Astrocyte (in vitro differentiated cells and primary cell): ENCODE measurements at regions not wholly inside any gene's neighbourhood (a gene's known extent, or its start where the extent isn't known, plus 50 kb on each side); places are given as distances from the start of the nearest gene placed in this dataset.

Source experiments
- DNase-seq: peaks from one replicate; pipeline ENCODE4 v3.0.0-alpha.2; 2010; ENCODE audit warnings: low read depth
- FAIRE-seq: peaks from 2 replicates; lab custom pipeline; 2011; peaks lifted over from hg19 to GRCh38; lab: Jason Lieb, UNC
- H2AFZ ChIP-seq: 2 replicates; pipeline ENCODE4 v1.6.0; 2012; ENCODE audit warnings: low read depth, low read length, inconsistent platforms
- H3K27ac ChIP-seq: 2 replicates; pipeline ENCODE4 v1.5.1; 2011; ENCODE audit warnings: low read depth, low read length, inconsistent platforms
- H3K27me3 ChIP-seq: 2 replicates; pipeline ENCODE4 v1.6.0; 2011; ENCODE audit warnings: low read length, inconsistent platforms; ENCODE audit not compliant: insufficient read depth
- H3K36me3 ChIP-seq: 2 replicates; pipeline ENCODE4 v1.5.1; 2011; ENCODE audit warnings: low read length, inconsistent platforms; ENCODE audit not compliant: insufficient read depth
- H3K4me1 ChIP-seq: 2 replicates; pipeline ENCODE4 v1.5.1; 2011; ENCODE audit warnings: low read length, inconsistent platforms; ENCODE audit not compliant: insufficient read depth
- H3K4me2 ChIP-seq: 2 replicates; pipeline ENCODE4 v1.6.0; 2012; ENCODE audit warnings: low read length, inconsistent platforms
- H3K4me3 ChIP-seq: 2 replicates; pipeline ENCODE4 v1.5.1; 2011; ENCODE audit warnings: low read depth, mild to moderate bottlenecking, low read length, inconsistent platforms; ENCODE audit not compliant: insufficient read depth
- H3K79me2 ChIP-seq: 2 replicates; pipeline ENCODE4 v1.6.0; 2012; ENCODE audit warnings: mild to moderate bottlenecking, low read length, inconsistent platforms; ENCODE audit not compliant: insufficient read depth
- H3K9ac ChIP-seq: 2 replicates; pipeline ENCODE4 v1.6.0; 2012; ENCODE audit warnings: mild to moderate bottlenecking, low read length, inconsistent platforms
- H3K9me3 ChIP-seq: 2 replicates; pipeline ENCODE4 v1.5.1; 2012; ENCODE audit warnings: low read depth, mild to moderate bottlenecking, low read length, inconsistent platforms; ENCODE audit not compliant: insufficient read depth
- H4K20me1 ChIP-seq: 2 replicates; pipeline ENCODE4 v1.6.0; 2012; ENCODE audit warnings: low read length, inconsistent platforms; ENCODE audit not compliant: insufficient read depth
- H3K27ac Mint-ChIP-seq: one replicate; pipeline ENCODE4 v1.8.0; 2021; ENCODE audit warnings: mild to moderate bottlenecking, mixed read lengths; ENCODE audit not compliant: unreplicated experiment
- H3K27me3 Mint-ChIP-seq: one replicate; pipeline ENCODE4 v1.8.0; 2021; ENCODE audit warnings: low read depth, mixed read lengths; ENCODE audit not compliant: unreplicated experiment
- H3K36me3 Mint-ChIP-seq: one replicate; pipeline ENCODE4 v1.8.0; 2021; ENCODE audit warnings: low read depth, mixed read lengths; ENCODE audit not compliant: unreplicated experiment
- H3K4me1 Mint-ChIP-seq: one replicate; pipeline ENCODE4 v1.8.0; 2021; ENCODE audit warnings: low read depth, mixed read lengths; ENCODE audit not compliant: unreplicated experiment
- H3K4me3 Mint-ChIP-seq: one replicate; pipeline ENCODE4 v1.8.0; 2021; ENCODE audit warnings: mild to moderate bottlenecking, moderate library complexity, mixed read lengths; ENCODE audit not compliant: unreplicated experiment
- H3K9me3 Mint-ChIP-seq: one replicate; pipeline ENCODE4 v1.8.0; 2021; ENCODE audit warnings: mild to moderate bottlenecking, mixed read lengths; ENCODE audit not compliant: unreplicated experiment
- EZH2 ChIP-seq: IDR thresholded peaks from 2 replicates; pipeline ENCODE4 v1.6.1; 2012; ENCODE audit warnings: mild to moderate bottlenecking, low read length, inconsistent platforms; ENCODE audit not compliant: insufficient read depth
- TF ChIP-seq, protein P1 (sequence below): IDR thresholded peaks from 2 replicates; pipeline ENCODE4 v1.5.1; 2011; ENCODE audit warnings: low read depth, mild to moderate bottlenecking, inconsistent platforms, low read length, moderate library complexity; ENCODE audit not compliant: insufficient read depth

DNA sequence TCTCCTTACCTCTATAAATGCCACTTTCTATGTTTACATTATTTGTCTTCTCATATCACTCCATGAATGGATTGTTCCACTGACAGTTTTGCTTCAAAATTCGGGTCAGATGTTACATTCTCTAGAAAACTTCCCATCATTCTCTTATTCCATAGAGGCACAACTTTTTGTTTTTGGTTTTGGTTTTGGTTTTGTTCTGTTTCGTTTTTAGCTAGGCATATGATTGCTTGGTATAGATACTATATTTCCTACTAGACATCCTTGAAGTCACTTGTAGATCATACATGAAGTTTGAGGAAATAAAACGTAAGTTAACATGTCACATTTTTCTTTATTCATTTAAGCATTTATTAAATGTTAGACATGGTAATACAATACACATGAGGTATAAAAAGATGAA lies 961.0 kb downstream of the PCDH18 start:
- Mint-ChIP-seq H3K36me3 (no peaks in the 10 kb centered on the region), H3K9me3 (no peaks in the 10 kb centered on the region), H3K4me3 (no peak overlapping the region), H3K27ac (no peak overlapping the region), H3K4me1 (no peaks in the 10 kb centered on the region), H3K27me3 (no peaks in the 10 kb centered on the region)
- no peak overlapping the region for H3K27ac ChIP-seq
- H3K79me2 ChIP-seq, result no peaks in the 10 kb centered on the region
- H3K27me3 ChIP-seq, result no peaks in the 10 kb centered on the region
- H2AFZ ChIP-seq, result no peak overlapping the region
- FAIRE-seq (no peak), DNase-seq (no peak)
- H3K9me3 ChIP-seq, result no peaks in the 10 kb centered on the region
- no peaks in the 10 kb centered on the region for H3K36me3 ChIP-seq
- no peaks in the 10 kb centered on the region for H3K4me1 ChIP-seq
- H3K9ac ChIP-seq, result no peak overlapping the region
- no peak for TF ChIP-seq EZH2
- TF ChIP-seq, protein P1, sequence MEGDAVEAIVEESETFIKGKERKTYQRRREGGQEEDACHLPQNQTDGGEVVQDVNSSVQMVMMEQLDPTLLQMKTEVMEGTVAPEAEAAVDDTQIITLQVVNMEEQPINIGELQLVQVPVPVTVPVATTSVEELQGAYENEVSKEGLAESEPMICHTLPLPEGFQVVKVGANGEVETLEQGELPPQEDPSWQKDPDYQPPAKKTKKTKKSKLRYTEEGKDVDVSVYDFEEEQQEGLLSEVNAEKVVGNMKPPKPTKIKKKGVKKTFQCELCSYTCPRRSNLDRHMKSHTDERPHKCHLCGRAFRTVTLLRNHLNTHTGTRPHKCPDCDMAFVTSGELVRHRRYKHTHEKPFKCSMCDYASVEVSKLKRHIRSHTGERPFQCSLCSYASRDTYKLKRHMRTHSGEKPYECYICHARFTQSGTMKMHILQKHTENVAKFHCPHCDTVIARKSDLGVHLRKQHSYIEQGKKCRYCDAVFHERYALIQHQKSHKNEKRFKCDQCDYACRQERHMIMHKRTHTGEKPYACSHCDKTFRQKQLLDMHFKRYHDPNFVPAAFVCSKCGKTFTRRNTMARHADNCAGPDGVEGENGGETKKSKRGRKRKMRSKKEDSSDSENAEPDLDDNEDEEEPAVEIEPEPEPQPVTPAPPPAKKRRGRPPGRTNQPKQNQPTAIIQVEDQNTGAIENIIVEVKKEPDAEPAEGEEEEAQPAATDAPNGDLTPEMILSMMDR, result no peak
- no peak overlapping the region for H3K4me3 ChIP-seq
- H3K4me2 ChIP-seq, result no peak overlapping the region
- no peaks in the 10 kb centered on the region for H4K20me1 ChIP-seq

DNA sequence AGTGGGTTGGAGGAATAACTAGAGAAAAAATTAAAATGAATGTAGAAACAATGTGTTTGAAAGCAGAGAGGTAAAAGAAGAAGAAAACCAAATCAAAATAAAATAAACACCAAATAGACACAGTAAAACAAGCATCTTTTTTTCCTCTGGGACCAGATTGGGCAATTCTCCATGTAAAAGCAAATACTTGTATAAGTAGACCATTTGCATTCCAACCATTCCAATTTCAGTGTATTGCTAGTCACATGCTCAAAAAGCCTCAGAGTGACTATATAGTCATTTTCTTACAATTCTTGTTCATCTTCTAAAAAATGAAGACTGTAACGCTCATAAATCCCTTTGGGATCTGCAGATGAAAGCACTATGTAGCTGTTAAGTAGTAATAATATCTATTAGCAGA lies 969.5 kb downstream of the PCDH18 start:
- no peak overlapping the region for H3K4me3 ChIP-seq
- TF ChIP-seq, protein P1, result no peak
- no peak for TF ChIP-seq EZH2
- H3K27ac ChIP-seq, result no peak overlapping the region
- Mint-ChIP-seq H3K36me3 (no peaks in the 10 kb centered on the region), H3K4me1 (peaks cover 6% of the 10 kb centered on the region), H3K27me3 (no peaks in the 10 kb centered on the region), H3K4me3 (no peak overlapping the region), H3K27ac (peak overlapping the region; percentile 67), H3K9me3 (no peaks in the 10 kb centered on the region)
- no peaks in the 10 kb centered on the region for H3K79me2 ChIP-seq
- H3K27me3 ChIP-seq, result no peaks in the 10 kb centered on the region
- no peak overlapping the region for H2AFZ ChIP-seq
- H3K9me3 ChIP-seq, result no peaks in the 10 kb centered on the region
- FAIRE-seq (no peak), DNase-seq (peak; percentile 47)
- no peaks in the 10 kb centered on the region for H4K20me1 ChIP-seq
- H3K4me2 ChIP-seq, result no peak overlapping the region
- H3K36me3 ChIP-seq, result no peaks in the 10 kb centered on the region
- H3K9ac ChIP-seq, result no peak overlapping the region
- no peaks in the 10 kb centered on the region for H3K4me1 ChIP-seq

DNA sequence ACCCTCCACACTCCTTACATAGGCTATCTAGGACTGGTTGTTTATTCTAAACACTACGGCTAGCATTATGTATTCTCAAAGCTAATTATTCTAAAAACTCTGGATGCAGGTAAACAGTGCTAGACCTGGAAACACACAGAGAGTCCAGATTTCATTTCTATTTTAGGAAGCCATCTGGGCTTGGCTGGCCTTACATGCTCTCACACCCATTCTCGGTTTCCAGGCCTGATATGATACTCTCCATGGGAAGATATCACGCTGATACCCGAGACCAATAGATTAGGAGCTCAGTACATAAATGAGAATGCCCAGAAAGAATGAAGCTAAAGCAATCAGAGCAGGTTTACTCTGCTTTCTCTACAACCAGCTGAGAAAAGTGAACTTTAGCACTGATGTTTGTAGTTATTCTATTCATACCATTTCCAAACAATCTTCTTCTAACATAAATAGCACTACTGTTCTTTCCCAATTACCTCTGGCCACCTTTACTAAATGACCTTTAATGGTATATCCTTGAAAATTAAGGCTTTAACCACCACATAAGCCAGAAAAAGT lies 973.3 kb downstream of the PCDH18 start:
- H3K27ac Mint-ChIP-seq, result no peak overlapping the region
- Histone ChIP-seq H3K4me1 (no peaks in the 10 kb centered on the region), H3K9ac (no peak overlapping the region), H3K36me3 (no peaks in the 10 kb centered on the region), H3K79me2 (no peaks in the 10 kb centered on the region), H4K20me1 (no peaks in the 10 kb centered on the region), H3K9me3 (no peaks in the 10 kb centered on the region), H3K4me3 (no peak overlapping the region), H3K27ac (no peak overlapping the region), H3K4me2 (no peak overlapping the region), H2AFZ (no peak overlapping the region), H3K27me3 (no peaks in the 10 kb centered on the region)
- no peaks in the 10 kb centered on the region for H3K36me3 Mint-ChIP-seq
- H3K27me3 Mint-ChIP-seq, result no peaks in the 10 kb centered on the region
- H3K9me3 Mint-ChIP-seq, result no peaks in the 10 kb centered on the region
- FAIRE-seq, result no peak
- TF ChIP-seq EZH2, result no peak
- TF ChIP-seq, protein P1, result no peak
- no peak overlapping the region for H3K4me3 Mint-ChIP-seq
- peaks cover 6% of the 10 kb centered on the region for H3K4me1 Mint-ChIP-seq
- DNase-seq, result no peak
